ENCODE measurements at regions not wholly inside any gene's neighbourhood (a gene's known extent, or its start where the extent isn't known, plus 50 kb on each side); places are given as distances from the start of the nearest gene placed in this dataset.
"Not testable (repeated sequence)": the region's sequence is repeated elsewhere in the genome, so short reads cannot be mapped to it uniquely, and the experiment has no call there.

- DNase-seq (no peak), ATAC-seq (no peak)
- Histone ChIP-seq H3K9me3 (no peaks in the 10 kb centered on the region), H3K27ac (no peak overlapping the region), H3K27me3 (ENCODE audit: insufficient read depth in 3 of 3, low read length in 2 of 3) (peaks cover 0 to 14% (median 0%) of the 10 kb centered on the region in 3 donors), H3K36me3 (ENCODE audit: insufficient read depth in 1 of 2, low read depth in 1 of 2) (no peaks in the 10 kb centered on the region), H3K4me1 (no peaks in the 10 kb centered on the region), H3K4me3 (no peak overlapping the region)
- WGBS, 3 donors = 42 to 44% (median 43%) methylated on average over 14 of the region's 14 CpGs
- intact Hi-C loops (cut with DNase I) = no loop called here
- TF ChIP-seq CTCF (IDR thresholded peaks at IDR 0.05) = no peak
Observed at GRCh38 chrX:1105671-1106419, 106.6 kb downstream of the CRLF2 start.

- H3K27ac ChIP-seq; intact Hi-C loops (cut with DNase I); H3K9me3 ChIP-seq; H3K36me3 ChIP-seq (ENCODE audit: insufficient read depth in 1 of 2, low read depth in 1 of 2); H3K4me1 ChIP-seq; H3K4me3 ChIP-seq; ATAC-seq; DNase-seq: not testable (repeated sequence)
- WGBS, 3 donors = 92 to 96% (median 94%) methylated on average over 17 of the region's 17 CpGs
- peaks cover 0 to 14% (median 0%) of the 10 kb centered on the region in 3 donors for H3K27me3 ChIP-seq (ENCODE audit: insufficient read depth in 3 of 3, low read length in 2 of 3)
Observed at GRCh38 chrX:1105031-1105430, 107.4 kb downstream of the CRLF2 start.

- peaks cover 0 to 6% (median 0%) of the 10 kb centered on the region in 3 donors for H3K27me3 ChIP-seq (ENCODE audit: insufficient read depth in 3 of 3, low read length in 2 of 3)
Observed at GRCh38 chrX:1103360-1103759, 109.1 kb downstream of the CRLF2 start.

GRCh38 chrX:1102786-1103185, 109.7 kb downstream of the CRLF2 start:
- H3K4me3 ChIP-seq = no peak overlapping the region
- no peaks in the 10 kb centered on the region for H3K36me3 ChIP-seq (ENCODE audit: insufficient read depth in 1 of 2, low read depth in 1 of 2)
- DNase-seq = no peak
- H3K9me3 ChIP-seq = no peaks in the 10 kb centered on the region
- ATAC-seq = no peak
- intact Hi-C loops (cut with DNase I) = no loop called here
- no peak overlapping the region for H3K27ac ChIP-seq
- TF ChIP-seq CTCF (IDR thresholded peaks at IDR 0.05) = no peak
- no peaks in the 10 kb centered on the region for H3K4me1 ChIP-seq
- 52 to 58% (median 54%) methylated on average over 3 of the region's 3 CpGs for WGBS, 3 donors
- peaks cover 0 to 4% (median 0%) of the 10 kb centered on the region in 3 donors for H3K27me3 ChIP-seq (ENCODE audit: insufficient read depth in 3 of 3, low read length in 2 of 3)

More at GRCh38 chrX:1103360-1103759, 109.1 kb downstream of the CRLF2 start:
- ATAC-seq = no peak
- intact Hi-C loops (cut with DNase I) = no loop called here
- no peaks in the 10 kb centered on the region for H3K4me1 ChIP-seq
- H3K4me3 ChIP-seq = no peak overlapping the region
- WGBS, 3 donors = 36 to 40% (median 36%) methylated on average over 4 of the region's 4 CpGs
- DNase-seq = no peak
- no peak overlapping the region for H3K27ac ChIP-seq
- no peak for TF ChIP-seq CTCF (IDR thresholded peaks at IDR 0.05)
- no peaks in the 10 kb centered on the region for H3K9me3 ChIP-seq
- H3K36me3 ChIP-seq (ENCODE audit: insufficient read depth in 1 of 2, low read depth in 1 of 2) = no peaks in the 10 kb centered on the region

- H3K27me3 ChIP-seq (ENCODE audit: insufficient read depth in 3 of 3, low read length in 2 of 3); DNase-seq; H3K4me1 ChIP-seq; intact Hi-C loops (cut with DNase I); H3K36me3 ChIP-seq (ENCODE audit: insufficient read depth in 1 of 2, low read depth in 1 of 2); H3K9me3 ChIP-seq; H3K27ac ChIP-seq; H3K4me3 ChIP-seq; ATAC-seq: not testable (repeated sequence)
Observed at GRCh38 chrX:1102221-1102620, 110.2 kb downstream of the CRLF2 start.
